GM19467 (cell line): ENCODE measurements at regions not wholly inside any gene's neighbourhood (a gene's known extent, or its start where the extent isn't known, plus 50 kb on each side); places are given as distances from the start of the nearest gene placed in this dataset.

ENCODE experiments used
- ATAC-seq: cut with Tn5 transposase; IDR thresholded peaks from one replicate; pipeline ENCODE4 v1.9.1; 2021; ENCODE audit warnings: mild to moderate bottlenecking, moderate library complexity; ENCODE audit not compliant: unreplicated experiment

DNA sequence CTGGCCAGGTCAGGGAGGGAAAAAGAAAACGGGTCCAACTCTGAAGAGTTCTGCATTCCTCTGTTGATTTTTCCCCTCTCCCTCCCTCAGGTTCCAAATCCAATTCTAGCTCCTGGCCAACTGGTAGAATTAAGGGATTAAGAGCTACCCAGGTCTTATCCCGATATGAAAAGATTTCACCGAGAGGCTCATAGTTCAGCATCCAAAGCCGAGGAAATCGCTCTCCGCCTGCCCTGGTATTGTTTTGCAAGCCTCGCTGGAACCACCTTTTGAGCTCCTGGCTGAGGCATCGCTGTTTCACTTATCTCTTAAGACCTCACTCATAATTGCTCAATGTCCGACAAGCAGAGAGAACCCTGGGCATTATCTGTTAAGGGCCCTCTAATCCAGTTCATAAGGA is 180.4 kb downstream of the URI1 start:
- no peak for ATAC-seq

DNA sequence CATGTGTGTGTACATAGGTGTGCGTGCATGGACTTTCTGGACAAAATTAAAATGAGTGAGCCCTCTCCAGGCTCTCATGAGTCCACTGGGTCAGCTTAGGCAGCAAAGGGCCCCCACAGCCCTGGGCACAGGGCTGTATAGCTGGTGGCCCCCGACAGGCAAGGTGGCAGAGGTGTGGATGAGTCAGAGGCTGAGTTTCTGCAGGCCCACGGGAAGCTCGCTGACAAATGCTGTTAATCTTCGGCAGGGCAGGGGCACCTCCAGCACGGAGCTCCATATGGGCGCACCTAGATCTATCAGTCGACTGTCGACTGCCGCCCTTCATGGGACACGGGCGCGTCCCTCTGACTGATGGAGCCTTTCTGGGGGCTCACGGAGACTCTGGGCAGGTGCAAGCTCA is 181.1 kb downstream of the URI1 start:
- no peak for ATAC-seq

DNA sequence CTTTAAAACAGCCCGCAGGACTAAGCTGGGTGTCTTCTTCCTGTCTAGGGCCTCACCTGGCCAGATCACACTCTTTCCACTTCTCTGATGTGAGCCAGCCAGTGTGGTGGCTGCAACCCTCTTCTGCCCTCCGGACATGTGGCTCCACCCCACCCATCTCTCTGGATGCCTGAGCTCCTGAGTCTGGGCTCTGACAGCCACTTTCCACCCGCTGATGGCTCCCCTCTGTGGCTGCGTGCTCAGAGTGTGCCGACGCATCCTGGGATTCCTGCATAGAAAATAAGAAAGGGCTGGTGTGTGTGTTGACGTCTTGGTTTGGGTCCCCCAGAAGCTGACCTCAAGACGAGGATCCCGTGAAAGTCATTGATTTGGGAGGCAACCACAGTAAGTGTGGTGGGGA is 181.6 kb downstream of the URI1 start:
- ATAC-seq = no peak

DNA sequence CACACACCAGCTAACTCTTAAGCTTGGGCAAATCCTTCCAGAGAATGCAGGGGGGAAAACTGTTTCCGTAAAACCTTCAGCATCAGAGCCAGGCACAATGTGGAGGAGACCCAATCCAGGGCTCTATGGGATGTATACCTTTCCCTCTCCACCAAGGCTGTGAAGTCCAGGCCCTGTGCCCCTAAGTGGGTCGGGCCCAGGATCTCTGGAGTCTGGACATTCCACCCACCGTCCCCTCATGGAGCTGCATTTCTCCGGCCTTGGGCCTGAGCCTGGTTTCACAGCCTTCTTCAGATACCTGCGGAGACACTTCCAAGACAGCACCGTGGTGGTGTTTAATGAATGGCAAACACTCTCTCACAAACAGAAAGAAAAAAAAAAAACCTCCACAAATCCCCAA is 186.2 kb downstream of the URI1 start:
- ATAC-seq = no peak

DNA sequence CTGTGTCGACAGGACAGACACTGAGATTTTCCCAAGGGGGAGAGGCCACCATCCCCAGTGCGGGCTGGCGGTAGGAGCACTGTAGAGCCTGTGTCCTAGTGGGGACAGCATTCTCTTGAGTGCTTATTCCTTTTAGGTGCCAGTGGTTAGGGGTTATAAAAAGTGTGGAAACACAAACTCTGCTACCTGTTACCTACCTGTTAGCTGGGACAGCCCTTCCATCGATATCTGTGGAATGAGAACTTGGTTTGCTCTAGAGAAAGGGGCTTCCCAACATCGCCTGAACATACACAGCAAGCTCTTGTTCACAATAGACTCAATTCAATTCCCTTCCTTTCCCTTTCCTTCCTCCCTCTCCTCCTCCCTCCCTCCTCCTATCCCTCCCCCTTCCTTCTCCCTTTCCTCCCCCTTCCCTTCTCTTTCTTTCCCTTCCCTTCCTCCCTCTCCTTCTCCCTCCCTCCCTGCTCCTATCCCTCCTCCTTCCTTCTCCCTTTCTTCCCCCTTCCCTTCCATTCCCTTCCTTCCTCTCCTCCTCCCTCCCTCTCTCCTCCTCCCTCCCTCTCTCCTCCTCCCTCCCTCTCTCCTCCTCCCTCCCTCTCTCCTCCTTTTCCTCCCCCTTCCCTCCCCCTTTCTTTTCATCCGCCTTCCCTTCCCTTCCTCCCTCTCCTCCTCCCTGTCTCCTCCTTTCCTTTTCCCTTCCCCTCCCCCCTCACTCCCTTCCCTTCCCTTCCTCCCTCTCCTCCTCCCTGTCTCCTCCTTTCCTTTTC is 188.5 kb downstream of the URI1 start:
- no peak for ATAC-seq

DNA sequence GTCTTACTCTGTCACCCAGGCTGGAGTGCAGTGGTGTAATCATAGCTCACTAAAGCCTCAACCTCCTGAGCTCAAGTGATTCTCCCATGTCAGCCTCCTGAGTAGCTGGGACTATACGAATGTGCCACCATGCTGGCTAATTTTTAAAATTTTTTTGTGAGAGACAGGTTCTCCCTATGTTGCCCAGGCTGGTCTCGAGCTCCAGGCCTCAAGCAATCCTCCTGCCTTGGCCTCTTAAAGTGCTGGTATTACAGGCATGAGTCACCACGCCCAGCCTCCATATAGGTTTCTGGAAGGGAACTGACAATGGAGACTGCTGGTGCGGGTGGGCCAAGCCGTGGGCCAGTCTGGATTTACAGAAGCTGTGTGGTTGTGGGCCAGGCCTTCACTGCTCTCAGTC is 189.2 kb downstream of the URI1 start:
- ATAC-seq = no peak

DNA sequence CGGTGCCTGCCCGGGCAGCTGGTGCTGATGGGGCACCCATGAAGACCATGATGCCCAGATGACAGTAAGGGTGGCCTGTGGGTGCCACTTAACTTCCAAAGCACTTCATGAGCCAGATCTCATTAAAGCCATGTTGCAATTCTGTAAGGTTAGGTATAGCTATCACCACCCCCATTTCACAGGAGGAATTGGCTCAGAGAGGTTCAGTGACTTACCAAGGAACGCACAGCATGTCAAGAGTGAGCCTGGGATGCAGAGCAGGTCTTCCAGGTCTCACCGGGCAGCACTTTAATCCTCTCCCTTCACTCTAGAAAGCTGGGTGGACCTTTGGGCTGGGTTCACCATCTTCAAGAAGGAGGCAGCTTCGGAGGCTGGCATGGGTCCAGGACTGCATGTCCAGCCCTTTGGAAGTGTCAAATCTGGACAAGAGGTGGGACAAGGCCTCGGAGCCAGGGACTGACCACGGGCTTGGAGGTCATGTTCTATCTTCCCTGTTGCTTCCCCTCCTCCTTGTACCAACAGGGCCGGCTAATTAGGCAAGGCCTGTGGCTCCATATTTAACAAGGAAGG is 189.8 kb downstream of the URI1 start:
- ATAC-seq = no peak

DNA sequence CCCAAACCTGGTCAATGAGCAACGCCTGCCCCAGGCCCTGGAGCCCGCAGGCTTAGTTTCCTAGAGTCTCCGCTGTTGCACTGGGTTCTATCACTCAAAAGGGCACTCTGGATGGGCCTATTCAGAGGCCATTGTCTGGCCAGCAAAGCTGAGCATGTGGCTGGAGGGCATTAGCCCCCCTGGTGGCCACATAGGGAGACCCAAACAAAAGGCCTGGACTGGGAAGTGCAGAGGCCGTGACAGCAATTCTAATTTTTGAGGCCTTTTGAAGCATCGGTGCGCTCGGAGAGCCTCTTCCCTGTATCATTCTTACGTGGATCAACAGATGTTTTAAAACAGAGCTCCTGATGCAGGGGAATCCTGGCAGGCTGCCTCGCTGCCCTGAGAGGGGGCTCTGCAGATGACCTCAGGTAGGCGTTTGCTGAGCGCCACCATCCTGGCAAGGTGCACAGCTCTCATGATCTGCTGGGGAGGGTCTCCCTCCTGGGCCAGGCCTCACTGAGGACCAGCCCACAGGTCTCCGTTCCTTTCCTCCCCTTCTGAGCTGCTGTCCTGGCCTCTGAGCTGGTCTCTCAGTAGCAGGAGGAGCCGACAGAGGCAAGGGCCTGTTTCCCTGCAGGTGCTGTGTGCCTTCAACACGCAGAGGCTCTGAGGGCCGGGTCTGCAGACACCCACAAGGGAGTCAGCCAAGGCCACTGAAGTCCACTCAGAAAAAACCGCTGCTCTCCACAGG is 190.5 kb downstream of the URI1 start:
- ATAC-seq = no peak

DNA sequence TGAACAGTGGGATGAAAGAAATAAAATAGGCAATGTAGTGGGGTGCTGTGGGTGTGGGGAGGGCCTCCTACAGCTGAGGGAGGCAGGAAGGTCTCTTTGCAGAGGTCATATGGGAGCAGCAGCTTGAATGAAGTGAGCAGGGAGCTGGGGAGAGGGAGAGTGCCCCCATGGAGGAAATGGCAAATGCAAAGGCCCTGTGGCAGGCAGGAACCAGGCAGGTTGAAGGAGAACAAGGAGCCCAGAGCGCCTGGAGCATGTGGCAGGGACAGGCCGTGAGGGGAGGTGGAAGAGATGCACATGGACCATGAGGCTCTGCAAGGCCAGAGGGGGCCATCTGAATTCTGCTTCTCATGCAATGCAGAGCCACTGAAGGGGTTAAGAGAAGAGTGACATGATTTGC is 191.8 kb downstream of the URI1 start:
- no peak for ATAC-seq

DNA sequence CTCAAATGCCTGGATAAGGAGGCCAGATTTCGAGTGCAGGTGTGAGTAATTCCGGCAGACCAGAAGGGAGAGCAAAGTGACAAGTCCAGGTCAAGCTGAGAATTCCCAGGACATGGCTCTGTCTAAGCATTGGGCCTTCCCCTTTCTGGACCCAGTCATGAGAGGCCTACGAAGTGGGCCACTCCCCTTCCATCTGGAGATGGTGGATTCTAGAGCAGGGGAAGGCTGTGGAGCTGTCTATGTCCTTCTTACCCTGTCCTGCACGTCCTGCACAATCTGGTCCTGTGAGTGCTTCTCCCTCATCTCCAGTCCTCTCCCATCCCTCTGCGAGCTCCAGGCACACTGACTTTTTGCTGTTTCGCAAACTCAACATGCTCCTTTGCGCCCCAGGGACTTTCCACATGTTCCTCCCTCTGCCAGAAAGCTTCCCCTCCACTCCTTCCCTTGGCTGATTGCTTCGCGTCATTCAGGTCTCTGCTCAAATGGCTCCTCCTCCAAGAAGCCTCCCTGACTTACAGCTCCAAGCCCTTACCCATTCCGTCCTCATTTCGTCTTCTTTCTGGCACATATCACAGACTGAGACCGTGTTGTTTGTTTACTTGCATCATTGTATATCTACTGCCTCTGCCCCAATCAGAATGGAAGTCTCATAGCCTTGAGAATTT is 193.2 kb downstream of the URI1 start:
- no peak for ATAC-seq

DNA sequence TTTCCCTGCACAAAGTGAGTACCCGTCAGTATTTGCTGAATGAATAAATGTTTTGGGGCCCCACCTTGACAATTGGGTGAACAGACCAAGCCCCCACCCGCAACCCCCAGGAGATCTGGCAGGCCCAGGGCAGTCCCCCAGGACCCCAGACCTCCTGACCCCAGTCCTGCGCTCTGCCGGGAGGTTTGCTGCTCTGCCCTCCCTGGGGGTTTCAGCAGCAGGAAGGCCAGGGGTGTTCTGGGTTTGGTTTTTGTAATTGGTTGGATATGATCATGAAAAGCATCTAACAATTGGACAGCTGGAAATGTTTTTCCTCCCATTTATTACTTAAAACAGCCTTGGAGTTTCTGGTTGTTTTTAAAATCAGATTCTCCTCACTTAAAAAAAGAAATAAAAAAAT is 193.8 kb downstream of the URI1 start:
- ATAC-seq = no peak

DNA sequence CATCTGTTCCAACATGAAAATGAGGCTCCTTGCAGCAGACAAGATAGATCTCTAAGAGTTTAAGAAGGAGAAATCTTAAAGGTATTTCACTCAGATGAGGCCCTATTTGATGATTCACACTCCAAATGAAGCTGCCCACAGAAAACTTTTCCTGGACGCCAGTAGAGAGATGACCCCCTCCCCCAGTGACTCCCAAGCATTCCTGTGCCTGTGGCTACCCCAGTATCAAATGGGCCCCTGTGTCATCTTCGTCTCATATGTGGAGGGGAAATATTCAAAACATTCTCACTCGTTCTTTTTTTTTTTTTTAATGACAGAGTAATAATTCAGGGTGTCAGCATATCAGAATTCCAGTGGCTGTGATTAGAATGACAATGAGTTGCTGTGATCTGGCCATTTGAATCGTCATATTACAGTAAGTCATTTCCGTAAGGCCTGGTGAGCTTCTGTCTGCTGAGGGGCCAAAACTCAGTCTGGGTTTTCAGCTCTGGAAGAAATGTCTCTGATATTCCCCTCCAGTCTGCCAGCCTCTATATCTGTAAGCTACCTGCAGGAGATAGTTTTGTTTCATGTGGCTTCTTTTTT is 194.7 kb downstream of the URI1 start:
- ATAC-seq = no peak

DNA sequence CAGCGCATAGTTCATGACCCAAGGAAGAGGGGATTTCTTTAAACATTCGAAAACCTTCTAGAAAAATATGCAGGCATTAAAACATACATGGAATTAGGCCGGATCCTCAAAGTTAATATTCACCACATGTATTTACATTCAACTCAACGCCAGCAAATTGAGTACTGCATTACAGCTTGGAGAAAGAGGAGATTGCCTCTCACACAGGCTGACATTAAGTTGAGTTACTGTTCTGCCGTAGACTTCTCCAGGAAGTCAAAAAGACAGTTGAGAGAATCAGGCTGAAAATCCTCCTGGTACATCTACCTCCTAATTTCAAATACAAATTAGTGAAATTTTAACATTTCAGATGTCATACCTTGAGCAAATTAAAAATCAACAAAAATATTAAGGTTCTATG is 195.7 kb downstream of the URI1 start:
- no peak for ATAC-seq

DNA sequence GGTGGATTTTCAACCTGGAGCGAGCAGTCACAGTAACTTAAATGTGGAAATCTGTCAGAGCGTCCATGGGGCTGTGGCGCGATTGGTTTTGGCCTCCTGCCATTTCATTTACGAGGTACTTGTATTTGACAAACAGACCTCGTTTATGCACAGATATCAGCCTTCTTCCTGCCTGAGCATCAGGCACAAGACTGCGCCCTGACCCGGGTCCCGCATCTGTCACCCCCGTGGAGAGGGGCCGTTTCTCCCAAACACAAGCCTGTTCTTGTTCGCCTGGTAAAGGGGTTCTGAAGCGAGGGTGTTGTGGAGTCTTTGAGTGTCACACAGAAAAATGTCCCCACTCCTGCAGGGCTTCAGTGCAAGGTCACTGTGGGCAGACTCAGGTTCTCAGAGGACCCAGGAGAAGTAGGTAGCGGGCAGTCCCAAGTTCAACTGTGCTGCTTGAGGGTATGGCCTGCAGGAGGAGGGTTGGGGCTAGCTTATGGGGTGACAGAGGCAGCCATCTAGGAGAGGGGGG is 202.3 kb downstream of the URI1 start:
- no peak for ATAC-seq

DNA sequence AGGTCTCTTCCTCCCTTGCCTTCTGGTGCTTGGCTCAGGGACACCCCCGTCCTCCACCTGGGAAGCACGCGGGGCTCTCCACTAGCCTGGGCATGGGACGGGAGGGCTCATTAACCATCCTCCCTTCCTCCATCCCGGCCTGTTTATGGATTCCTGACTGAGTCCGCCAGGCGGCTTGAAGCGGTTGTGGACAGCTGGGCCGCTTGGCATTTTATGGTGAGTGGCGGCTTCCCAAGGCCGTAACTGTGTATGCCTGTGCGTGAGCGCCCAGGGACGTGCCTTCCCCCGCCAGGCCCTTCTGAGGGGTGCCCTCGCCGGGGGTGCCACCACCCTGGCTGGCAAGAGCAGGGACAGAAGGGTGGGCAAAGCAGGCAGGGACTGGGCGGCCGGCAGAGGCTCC is 202.8 kb downstream of the URI1 start:
- no peak for ATAC-seq

DNA sequence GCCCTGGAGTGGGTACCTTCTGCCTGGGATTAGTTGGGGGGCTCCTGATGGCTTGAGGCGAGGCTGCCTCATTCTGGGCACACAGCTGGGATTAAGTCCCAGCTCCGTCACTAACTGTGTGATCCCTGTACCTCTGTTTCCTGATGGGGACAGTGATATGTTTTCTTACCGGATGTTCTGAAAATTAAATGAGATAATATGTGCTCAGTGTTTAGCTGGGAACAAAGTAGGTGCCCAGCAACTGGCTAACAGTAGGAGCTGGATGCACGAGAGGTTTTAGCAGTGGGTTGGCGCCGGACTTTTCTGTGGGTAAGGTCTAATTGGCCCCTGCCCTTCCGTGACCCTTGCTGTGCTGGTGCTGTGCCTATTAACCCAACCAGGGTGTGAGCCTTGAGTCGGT is 203.4 kb downstream of the URI1 start:
- ATAC-seq = no peak

DNA sequence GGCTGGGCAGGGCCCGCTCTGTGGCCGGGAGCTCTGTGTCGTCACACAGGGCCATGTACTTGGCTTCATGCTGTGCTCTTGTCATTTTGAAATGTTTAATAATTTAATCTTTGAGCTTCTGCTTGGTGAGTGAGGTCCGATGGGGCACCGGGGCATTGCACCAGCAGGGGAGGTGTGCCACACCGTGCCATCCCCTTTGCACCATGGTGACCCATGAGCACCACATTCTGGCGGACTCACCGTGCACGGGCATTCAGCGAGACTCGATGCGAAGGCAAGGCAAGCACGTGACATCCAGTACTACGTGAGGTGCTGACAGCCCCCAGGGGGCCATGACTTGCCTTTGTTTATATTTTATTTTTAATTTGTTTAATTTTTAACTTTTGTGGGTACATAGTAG is 204.3 kb downstream of the URI1 start:
- ATAC-seq = no peak

DNA sequence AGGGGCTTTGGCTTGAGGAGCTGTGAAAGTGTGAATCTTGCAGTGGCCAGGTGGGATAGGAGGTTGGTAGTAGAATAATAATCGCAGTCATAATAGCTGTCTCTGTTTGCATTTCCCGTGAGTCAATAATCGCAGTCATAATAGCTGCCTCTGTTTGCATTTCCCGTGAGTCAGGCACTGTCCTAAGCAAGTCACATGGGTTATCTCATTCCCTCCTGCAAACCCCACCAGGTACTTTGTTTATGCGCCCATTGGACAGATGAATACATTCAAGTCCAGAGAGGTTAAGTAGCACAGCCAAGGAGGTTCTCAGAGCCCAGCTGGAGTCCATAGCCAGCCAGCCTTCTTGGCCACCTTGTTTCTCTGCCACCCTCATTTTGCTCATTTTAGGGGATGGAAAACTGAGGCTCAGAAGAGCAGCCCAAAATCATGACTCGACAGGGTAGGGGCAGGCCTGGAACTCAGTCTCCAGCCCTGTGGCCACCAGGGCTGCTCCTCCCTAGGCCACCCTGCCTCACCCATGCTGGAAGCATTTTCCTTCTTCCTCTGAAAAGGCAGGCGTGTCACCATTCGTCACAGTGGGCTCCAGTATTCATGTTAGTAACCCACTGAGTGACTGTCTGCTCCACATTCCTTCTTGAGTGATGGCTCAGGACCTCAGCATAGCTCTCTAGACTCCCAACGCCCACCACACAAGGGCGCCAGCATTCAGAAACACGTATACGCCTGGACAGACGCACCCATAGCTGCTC is 206.2 kb downstream of the URI1 start:
- ATAC-seq = no peak

DNA sequence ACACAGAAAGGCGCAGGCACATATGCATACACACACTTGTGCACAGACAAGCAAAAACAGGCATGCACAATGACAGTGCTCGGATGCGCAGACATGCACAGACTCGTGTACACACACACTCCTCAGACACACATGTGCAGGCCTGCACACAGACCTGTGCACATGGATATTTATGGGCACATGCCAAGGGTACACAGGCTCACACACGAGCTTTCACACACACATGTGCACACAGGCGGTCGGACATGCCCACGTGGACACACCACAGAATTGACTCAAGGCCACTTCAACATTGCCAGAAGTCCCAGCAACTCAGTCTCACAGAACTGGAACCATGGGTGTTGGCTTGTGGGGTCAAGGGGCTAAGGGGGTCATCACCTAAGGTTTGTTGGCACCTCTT is 206.8 kb downstream of the URI1 start:
- no peak for ATAC-seq

DNA sequence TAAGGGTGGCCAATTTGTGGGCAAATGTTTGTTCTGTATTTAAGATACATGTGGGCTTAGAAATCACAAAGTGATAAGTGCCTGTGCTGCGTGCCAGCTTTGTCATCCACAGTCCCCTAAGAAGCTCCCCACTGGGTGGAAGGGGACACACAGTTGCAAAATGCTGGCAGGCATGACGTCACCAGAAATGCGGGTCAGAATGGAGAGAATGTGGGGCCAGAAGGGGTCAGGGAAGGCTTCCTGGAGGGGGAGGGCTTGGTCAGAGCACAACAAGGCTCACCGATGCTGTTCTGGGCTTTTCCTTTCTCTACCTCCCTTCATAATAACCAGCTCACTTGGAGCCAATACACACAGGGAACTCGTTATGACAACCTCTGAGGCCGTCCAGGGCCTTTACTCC is 207.3 kb downstream of the URI1 start:
- ATAC-seq = no peak

DNA sequence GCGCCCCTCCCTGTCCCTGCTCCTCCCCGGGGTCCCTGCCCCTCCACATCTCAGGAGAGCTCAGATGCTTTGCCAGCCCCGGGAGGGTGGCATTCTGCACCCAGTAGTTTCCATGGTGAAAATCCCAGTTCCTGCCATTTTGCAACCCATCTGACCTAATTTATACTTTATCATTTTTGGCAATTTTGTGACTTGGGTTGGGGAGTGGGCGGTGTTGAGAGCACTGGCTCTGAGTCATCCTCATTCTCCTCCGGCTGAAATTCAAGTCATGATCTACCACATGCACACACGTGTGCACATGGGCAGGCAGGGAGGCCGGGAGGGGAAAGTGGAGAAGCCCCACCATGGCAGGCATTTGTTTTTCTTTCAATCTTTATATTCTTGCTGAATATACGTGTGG is 208.6 kb downstream of the URI1 start:
- no peak for ATAC-seq
